CD4-positive, alpha-beta T cell treated with Interleukin-17A for 1 hour (primary cell): ENCODE measurements at regions not wholly inside any gene's neighbourhood (a gene's known extent, or its start where the extent isn't known, plus 50 kb on each side); places are given as distances from the start of the nearest gene placed in this dataset.
A peak's percentile ranks its signal among the peaks of the same experiment; 100 is the strongest.
"Not testable (repeated sequence)": the region's sequence is repeated elsewhere in the genome, so short reads cannot be mapped to it uniquely, and the experiment has no call there.

Source experiments
- DNase-seq: peaks from one replicate; pipeline ENCODE4 v3.0.0-alpha.2; 2020

DNA sequence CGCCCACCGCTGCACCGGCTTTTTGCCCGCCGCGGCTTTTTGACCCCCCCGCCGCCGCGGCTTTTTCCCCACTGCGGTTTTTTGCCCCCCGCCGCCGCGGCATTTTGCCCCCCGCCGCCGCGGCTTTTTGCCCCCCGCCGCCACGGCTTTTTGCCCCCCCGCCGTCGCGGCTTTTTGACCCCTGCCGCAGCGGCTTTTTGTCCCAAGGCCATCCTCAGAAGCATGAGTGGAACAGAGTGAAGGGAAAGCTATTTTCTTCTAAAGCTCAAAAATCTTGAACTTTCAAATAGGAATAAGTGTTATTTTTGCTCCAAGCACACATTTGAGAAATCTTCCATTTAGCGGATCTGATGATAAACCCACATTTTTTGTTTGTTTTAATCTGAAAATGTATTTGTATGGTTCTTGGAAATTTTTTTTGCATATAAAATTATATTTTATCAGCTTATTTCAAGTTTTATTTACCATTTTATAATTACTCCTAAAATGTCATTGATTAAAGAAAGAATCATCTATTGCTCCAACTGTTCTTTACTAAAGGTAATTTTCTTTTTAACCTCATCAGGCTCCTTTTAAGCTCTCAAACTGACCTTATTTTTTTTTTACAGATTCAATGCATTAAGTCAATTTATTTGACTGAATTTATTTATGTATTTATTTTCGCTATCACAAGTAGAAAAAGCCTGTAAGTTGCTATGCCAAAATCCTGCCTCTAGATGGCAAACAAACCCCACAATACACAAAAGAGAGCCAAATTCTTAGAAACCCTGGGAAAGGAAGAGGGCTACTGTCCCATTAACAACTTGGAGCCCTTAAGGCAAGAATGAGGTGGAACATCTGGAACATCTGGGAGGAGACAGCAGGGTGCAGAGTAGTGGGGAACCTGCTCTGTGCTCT lies 460.3 kb downstream of the ZNF33B start:
- peak; percentile 10 for DNase-seq

DNA sequence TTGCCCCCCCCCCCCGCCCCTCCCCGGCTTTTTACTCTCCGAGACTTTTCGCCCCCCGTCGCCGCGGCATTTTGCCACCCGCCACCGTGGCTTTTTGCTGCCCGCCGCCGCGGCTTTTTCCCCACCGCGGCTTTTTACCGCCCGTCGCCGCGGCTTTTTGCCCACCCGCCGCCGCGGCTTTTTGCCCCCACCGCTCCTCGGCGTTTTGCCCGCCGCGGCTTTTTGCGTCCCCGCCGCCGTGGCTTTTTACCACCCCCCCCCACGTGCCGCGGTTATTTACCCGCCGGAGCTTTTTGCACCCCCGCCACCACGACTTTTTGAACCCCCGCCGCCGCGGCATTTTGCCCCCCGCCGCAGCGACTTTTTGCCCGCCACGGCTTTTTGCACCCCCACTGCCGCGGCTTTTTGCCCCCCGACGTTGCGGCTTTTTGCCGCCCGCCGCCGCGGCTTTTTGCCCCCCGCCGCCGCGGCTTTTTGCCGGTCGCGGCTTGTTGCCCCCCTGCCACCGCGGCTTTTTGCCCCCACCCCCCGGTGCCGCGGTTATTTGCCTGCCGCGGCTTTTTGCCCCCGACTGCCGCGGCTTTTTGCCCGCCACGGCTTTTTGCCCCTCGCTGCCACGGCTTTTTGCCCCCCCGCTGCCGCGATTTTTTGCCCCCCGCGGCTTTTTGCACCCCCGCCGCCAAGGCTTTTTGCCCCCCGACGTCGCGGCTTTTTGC lies 461.1 kb downstream of the ZNF33B start:
- no peak for DNase-seq

DNA sequence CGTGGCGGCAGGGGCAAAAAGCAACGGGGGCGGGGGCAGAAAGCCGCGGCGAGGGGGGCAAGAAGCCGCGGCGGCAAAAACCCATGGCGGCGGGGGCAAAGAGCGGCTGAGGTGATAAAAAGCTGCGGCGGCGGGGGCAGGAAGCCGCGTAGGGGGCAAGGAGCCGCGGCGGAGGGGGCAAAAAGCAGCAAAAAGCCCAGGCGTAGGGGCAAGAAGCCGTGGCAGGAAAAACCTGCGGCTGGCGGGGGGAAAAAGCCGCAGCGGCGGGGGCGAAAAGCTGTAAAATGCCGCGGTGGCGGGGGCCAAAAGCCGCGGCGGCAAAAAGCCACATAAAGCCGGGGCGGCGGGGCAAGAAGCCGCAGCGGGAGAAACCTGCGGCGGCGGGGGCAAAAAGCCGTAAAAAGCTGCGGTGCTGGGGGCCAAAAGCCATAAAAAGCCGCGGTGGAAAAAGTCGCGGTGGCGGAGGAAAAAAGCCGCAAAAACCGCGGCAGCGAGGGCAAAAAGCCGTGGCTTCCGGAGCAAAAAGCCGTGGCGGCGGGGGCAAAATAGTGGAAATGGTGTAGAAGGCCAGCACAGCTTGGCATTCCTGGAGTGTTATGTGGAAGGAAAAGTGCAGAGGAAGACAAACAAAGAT lies 487.8 kb downstream of the ZNF33B start:
- no peak for DNase-seq

DNA sequence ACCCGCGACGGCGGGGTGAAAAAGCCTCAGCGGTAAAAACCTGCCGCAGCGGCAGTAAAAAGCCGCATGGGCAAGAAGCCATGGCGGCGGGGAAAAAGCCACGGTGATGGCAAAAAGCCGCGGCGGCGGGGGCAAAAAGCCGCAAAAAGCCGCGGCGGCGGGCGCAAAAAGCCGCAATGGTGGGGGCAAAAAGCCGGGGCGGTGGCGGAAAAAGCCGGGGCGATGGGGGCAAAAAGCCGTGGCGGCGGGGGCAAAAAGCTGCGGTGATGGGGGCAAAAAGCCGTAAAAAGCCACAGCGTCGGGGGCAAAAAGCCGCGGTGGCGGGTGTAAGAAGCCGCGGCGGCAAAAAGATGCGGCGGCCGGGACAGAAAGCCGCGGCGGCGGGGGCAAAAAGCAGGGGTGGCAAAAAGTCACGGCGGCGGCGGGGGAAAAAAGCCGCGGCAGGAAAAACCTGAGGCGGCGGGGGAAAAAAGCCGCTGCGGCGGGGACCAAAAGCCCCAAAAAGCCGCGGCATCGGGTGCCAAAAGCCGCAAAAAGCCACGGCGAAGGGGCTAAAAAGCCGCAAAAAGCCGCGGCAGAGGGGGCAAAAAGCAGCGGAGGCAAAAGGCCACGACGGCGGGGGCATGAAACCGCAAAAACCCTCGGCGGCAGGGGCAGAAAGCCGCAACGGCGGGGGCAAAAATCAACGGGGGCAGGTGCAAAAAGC lies 488.5 kb downstream of the ZNF33B start:
- no peak for DNase-seq

DNA sequence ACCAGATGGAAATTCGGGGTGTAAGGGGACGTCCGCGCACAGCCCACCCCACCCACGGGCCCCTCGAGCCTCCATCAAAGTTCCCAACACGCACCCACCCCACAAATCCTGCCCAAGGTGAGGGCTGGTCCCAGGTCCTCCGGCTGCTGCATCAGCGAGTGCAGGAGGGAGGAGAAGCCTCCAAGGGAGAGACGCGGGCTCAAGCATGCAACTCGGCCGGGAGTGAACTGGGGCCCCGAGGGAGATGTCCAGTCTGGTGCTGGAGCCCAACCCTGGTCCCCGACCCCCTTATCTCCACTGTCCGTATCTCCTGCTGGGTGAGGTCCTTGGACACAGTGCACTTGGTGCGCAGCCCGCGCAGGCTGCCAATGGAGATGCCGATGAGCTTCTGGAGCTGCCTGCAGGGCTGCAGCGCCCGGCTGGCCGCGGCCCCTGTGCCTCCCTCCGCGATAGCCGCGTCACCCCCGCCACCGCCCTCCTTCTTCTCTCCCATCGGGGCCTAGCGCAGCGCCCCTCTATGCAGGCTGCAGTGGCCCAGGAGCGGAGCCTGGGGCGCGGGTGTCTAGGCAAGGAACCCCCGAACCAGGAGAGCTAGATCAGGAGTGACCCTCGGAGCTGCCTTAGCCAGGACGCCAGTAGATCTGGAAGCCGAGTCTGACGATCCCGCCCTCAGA lies 489.2 kb downstream of the ZNF33B start:
- DNase-seq = no peak

DNA sequence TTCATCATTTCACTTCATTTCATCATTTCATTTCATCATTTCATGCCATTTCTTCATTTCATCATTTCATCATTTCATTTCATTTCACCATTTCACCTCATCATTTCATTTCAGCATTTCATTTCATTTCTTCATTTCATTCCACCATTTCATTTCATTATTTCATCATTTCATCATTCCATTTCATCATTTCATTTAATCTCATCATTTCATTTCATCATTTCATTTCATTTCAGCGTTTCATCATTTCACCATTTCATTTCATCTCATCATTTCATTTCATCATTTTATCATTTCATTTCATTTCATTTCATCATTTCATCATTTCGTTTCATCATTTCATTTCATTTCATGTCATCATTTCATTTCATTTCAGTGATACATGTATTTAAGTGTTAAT lies 492.2 kb downstream of the ZNF33B start:
- not testable (repeated sequence) for DNase-seq

DNA sequence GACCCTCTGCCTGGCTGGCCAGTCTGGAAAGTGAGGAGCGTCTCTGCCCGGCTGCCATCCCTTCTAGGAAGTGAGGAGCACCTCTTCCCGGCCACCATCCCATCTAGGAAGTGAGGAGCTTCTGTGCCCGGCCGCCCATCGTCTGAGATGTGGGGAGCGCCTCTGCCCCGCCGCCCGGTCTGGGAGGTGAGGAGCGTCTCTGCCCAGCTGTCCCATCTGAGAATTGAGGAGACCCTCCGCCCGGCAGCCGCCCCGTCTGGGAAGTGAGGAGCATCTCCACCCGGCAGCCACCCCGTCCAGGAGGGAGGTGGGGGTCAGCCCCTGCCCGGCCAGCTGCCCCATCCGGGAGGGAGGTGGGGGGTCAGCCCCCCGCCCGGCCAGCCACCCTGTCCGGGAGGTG lies 500.3 kb downstream of the ZNF33B start:
- not testable (repeated sequence) for DNase-seq

DNA sequence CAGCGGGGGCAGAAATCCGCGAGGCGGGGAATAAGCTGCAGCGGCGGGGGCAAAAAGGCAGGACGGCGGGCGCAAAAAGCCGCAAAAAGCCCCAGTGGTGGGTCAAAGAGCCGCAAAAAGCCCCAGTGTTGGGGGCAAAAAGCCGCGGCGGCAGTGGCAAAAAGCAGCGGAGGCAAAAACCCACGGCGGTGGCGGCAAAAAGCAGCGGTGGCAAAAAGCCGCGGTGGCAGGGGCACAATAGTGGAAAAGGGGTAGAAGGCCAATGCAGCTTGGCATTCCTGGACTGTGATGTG lies 525.3 kb downstream of the ZNF33B start:
- DNase-seq = no peak

DNA sequence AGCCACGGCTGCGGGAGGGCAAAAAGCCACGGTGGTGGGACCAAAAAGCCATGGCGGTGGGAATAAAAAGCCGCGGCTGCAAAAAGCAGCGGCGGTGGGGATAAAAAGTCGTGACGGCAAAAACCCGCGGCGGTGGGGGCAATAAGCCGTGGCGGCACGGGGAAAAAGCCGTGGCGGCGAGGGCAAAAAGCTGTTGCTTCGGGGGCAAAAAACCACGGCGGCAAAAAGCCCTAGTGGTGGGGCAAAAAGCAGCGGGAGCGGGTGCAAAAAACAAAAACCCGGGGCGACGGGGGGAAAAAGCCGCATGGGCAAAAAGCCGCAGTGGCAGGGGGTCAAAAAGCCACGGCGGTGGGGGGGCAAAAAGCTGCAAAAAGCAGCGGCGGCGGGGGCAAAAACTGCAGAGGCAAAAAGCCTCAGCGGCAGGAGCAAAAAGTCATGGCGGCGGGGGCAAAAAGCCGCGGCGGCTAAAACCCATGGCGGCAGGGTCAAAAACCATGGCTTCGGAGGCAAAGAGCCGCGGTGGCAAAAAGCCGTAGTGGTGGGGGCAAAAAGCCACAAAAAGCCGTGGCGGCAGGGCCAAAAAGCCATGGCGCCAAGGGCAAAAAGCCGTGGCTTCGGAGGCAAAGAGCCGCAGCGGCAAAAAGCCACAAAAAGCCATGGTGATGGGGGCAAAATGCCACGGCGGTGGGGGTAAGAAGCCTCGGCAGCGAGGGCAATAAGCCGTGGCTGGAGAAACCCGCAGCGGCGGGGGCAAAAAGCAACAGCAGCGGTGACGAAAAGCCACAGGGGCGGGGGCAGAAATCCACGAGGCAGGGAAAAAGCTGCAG lies 525.8 kb downstream of the ZNF33B start:
- no peak for DNase-seq

DNA sequence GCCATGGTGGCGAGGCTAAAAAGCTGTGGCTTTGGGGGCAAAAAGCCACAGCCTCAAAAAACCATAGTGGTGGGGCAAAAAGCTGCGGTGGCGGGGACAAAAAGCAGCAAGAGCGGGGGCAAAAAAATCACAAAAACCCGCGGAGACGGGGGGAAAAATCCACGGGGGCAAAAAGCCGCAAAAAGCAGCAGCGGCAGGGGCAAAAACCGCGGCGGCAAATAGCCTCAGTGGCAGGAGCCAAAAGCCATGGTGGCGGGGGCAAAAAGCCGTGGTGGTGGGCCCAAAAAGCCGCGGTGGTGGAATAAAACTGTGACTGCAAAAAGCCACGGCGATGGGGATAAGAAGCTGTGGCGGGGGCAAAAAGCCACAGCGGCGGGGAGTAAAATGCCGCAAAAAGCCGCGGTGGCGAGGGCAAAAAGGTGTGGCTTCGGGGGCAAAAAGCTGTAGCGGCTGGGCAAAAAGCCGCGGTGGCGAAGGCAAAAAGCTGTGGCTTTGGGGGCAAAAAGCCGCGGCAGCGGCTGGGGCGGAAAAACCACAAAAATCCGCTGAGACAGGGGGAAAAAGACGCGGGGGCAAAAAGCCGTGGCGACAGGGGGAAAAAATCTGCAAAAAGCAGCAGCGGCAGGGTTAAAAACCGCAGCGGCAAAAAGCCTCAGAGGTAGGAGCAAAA lies 526.6 kb downstream of the ZNF33B start:
- DNase-seq = no peak

DNA sequence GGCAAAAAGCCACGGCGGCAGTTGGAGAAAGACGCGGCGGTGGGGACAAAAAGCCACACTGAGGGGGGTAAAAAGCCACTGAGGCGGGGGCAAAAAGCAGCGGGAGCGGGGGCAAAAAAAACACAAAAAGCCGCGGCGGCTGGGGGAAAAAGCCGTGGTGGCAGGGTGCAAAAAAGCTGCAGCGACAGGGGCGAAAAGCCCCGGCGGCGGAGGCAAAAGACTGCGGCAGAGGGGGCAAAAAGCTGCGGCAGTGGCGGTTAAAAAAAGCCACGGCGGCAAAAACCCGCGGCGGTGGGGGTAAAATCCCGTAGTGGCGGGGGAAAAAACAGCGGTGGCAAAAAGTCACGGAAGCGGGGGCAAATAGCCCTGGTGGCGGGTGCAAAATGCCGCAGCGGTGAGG lies 527.3 kb downstream of the ZNF33B start:
- no peak for DNase-seq
